ENCODE measurements at regions not wholly inside any gene's neighbourhood (a gene's known extent, or its start where the extent isn't known, plus 50 kb on each side); places are given as distances from the start of the nearest gene placed in this dataset.
"Not testable (repeated sequence)": the region's sequence is repeated elsewhere in the genome, so short reads cannot be mapped to it uniquely, and the experiment has no call there.

GRCh38 chr1:182248721-182249120, 142.9 kb downstream of the GLUL start:
- TF ChIP-seq ZFX (IDR thresholded peaks at IDR 0.05) (no peak), CTCF (conservative IDR thresholded peaks at IDR 0.05) (no peak)
- no peak overlapping the region for H3K27ac ChIP-seq

GRCh38 chr1:182247813-182248212, 143.8 kb downstream of the GLUL start:
- not testable (repeated sequence) for H3K27ac ChIP-seq

GRCh38 chr1:182246783-182247182, 144.8 kb downstream of the GLUL start:
- no peak overlapping the region for H3K27ac ChIP-seq
- TF ChIP-seq ZFX (IDR thresholded peaks at IDR 0.05) (no peak), CTCF (conservative IDR thresholded peaks at IDR 0.05) (no peak)

- no peak overlapping the region for H3K27ac ChIP-seq
- no peak for TF ChIP-seq ZFX (IDR thresholded peaks at IDR 0.05)
- no peak for TF ChIP-seq CTCF (conservative IDR thresholded peaks at IDR 0.05)
Observed at GRCh38 chr1:182245040-182245439, 146.6 kb downstream of the GLUL start.

- no peak for TF ChIP-seq CTCF (conservative IDR thresholded peaks at IDR 0.05)
- TF ChIP-seq ZFX (IDR thresholded peaks at IDR 0.05): no peak
- H3K27ac ChIP-seq: no peak overlapping the region
Observed at GRCh38 chr1:182244451-182244850, 147.1 kb downstream of the GLUL start.

GRCh38 chr1:182242641-182243040, 148.9 kb downstream of the GLUL start:
- TF ChIP-seq ZFX (IDR thresholded peaks at IDR 0.05) (no peak), CTCF (conservative IDR thresholded peaks at IDR 0.05) (no peak)
- no peak overlapping the region for H3K27ac ChIP-seq

- no peak for TF ChIP-seq CTCF (conservative IDR thresholded peaks at IDR 0.05)
- TF ChIP-seq ZFX (IDR thresholded peaks at IDR 0.05): no peak
- H3K27ac ChIP-seq: no peak overlapping the region
Observed at GRCh38 chr1:182240085-182240484, 151.5 kb downstream of the GLUL start.

- TF ChIP-seq ZFX (IDR thresholded peaks at IDR 0.05): no peak
- no peak for TF ChIP-seq CTCF (conservative IDR thresholded peaks at IDR 0.05)
- no peak overlapping the region for H3K27ac ChIP-seq
Observed at GRCh38 chr1:182238421-182238820, 153.2 kb downstream of the GLUL start.
